Heart right ventricle (tissue), 16 donors: ENCODE measurements at regions not wholly inside any gene's neighbourhood (a gene's known extent, or its start where the extent isn't known, plus 50 kb on each side); places are given as distances from the start of the nearest gene placed in this dataset.

Experiments
- ATAC-seq, 8 donors: fragments of 200-7000 bp; cut with Tn5 transposase; one replicate each; pipeline ENCODE4 v1.9.1; 2020; ENCODE audit warnings: mild to moderate bottlenecking in 8 of 8, moderate library complexity in 8 of 8, moderate number of reproducible peaks in 1 of 8
- DNase-seq, 2 donors: peaks; one replicate each; pipeline ENCODE4 v3.0.0-alpha.2; 2020
- H3K27ac ChIP-seq, 10 donors: fragments of 200-600 bp; sonication (generic) in 2 of 10; one replicate each; pipeline versions ENCODE4 v1.5.0 to v1.8.0; 2020 to 2022; ENCODE audit warnings: mild to moderate bottlenecking in 3 of 10
- H3K27me3 ChIP-seq, 7 donors: fragments of 200-600 bp; one replicate each; pipeline ENCODE4 v1.8.0; 2021 to 2022; ENCODE audit warnings: mild to moderate bottlenecking in 2 of 7
- H3K36me3 ChIP-seq, 9 donors: fragments of 200-600 bp; sonication (generic) in 1 of 9; one replicate each; pipeline versions ENCODE4 v1.5.0 to v1.8.0; 2020 to 2022; ENCODE audit warnings: mild to moderate bottlenecking in 2 of 9
- H3K4me1 ChIP-seq, 9 donors: fragments of 200-600 bp; sonication (generic) in 1 of 9; one replicate each; pipeline versions ENCODE4 v1.5.0 to v1.8.0; 2020 to 2022; ENCODE audit warnings: mild to moderate bottlenecking in 4 of 9
- H3K4me3 ChIP-seq, 10 donors: fragments of 200-600 bp; sonication (generic) in 2 of 10; one replicate each; pipeline versions ENCODE4 v1.5.0 to v1.8.0; 2020 to 2022; ENCODE audit warnings: mild to moderate bottlenecking in 7 of 10, moderate library complexity in 2 of 10
- H3K9me3 ChIP-seq, 11 donors: fragments of 200-600 bp in 10 of 11; sonication (generic) in 2 of 11; one replicate each; pipeline versions ENCODE4 v1.5.0 to v1.8.0; 2013 to 2022; ENCODE audit warnings: mild to moderate bottlenecking in 2 of 11, control low read depth in 1 of 11, moderate library complexity in 1 of 11
- CTCF ChIP-seq, 9 donors: fragments of 200-600 bp; sonication (generic) in 2 of 9; IDR thresholded peaks; one replicate each; pipeline versions ENCODE4 v1.5.0 to v1.8.0; 2021 to 2022; ENCODE audit warnings: antibody characterized with exemption in 9 of 9, mild to moderate bottlenecking in 5 of 9, moderate library complexity in 1 of 9
- whole genome bisulfite sequencing, 2 donors: extraction: QIAGEN DNeasy Blood & Tissue Kit; methylation state at CpG; one replicate each; pipeline ENCODE4 v1.1.7; 2013; ENCODE audit warnings: inconsistent platforms in 1 of 2; 5-methylcytosine and 5-hydroxymethylcytosine counted together
- intact Hi-C, 10 donors: fragments of 100-400 bp; cut with DNase I; formaldehyde crosslinking; loops; one replicate each; pipeline versions ENCODE4 v1.11.1 to v1.14.2; 2022
- donor health status: Arrhythmogenic right ventricular cardiomyopathy.
- donor health status: ischemic (EF 13 %, LVEDD 7.1; RV severe dilation, severe dysfunction).
- donor health status: healthy with polysubstance abuse.
- donor health status: DM: no; HTN: yes; CAD: no.
- donor health status: DM: no; HTN: no; CAD: no.
- donor health status: ischemic (EF 25% LVEDD 6.9; RV normal size, moderate dysfunction).
- donor health status: ischemic (EF 25% LVEDD 5.7; RV mildly dilated, moderate dysfunction).
- donor health status: healthy.
- donor health status: DM: yes; HTN: yes; CAD: no.
- donor health status: Ischemic cardiomyopathy.
- donor health status: ischemic (EF 35%, LVEDD 5.7; RV mildly dilated, moderate dysfunction).
- donor health status: nonischemic (EF 11% LVEDD 7.7; RV severe dilation, severe dysfunction).
- donor health status: DM: yes; HTN: yes; CAD: no.
- donor health status: PGD.
- donor health status: ischemic (EF 29% LVEDD 5.4; RV normal size, mild dysfunction).
- donor health status: nonischemic (EF 23%, LVEDD 6.1; RV moderate dilation, normal function).

- no peak for TF ChIP-seq CTCF (IDR thresholded peaks at IDR 0.05)
- H3K36me3 ChIP-seq = no peaks in the 10 kb centered on the region
- 86 to 93% methylated on average over 1 of the region's 1 CpG for WGBS, 2 donors
- DNase-seq (no peak), ATAC-seq (no peak)
- no peak overlapping the region for H3K4me3 ChIP-seq
- intact Hi-C loops = no loop called here
- no peak overlapping the region for H3K27ac ChIP-seq
- peaks cover 0 to 11% (median 0%) of the 10 kb centered on the region in 7 donors for H3K27me3 ChIP-seq
- H3K4me1 ChIP-seq = no peaks in the 10 kb centered on the region
- no peaks in the 10 kb centered on the region for H3K9me3 ChIP-seq
Measured at GRCh38 chr2:205913668-205914067, 172.3 kb downstream of the INO80D start.

- no peak for ATAC-seq
- 85 to 91% methylated on average over 2 of the region's 2 CpGs for WGBS, 2 donors
- H3K9me3 ChIP-seq = peaks cover 0 to 5% (median 0%) of the 10 kb centered on the region in 11 donors
- H3K4me1 ChIP-seq = no peaks in the 10 kb centered on the region
- intact Hi-C loops = no loop called here
- no peak for TF ChIP-seq CTCF (IDR thresholded peaks at IDR 0.05)
- no peak overlapping the region for H3K4me3 ChIP-seq
- DNase-seq = no peak
- H3K27me3 ChIP-seq = peaks cover 0 to 11% (median 0%) of the 10 kb centered on the region in 7 donors
- no peak overlapping the region for H3K27ac ChIP-seq
- no peaks in the 10 kb centered on the region for H3K36me3 ChIP-seq
Measured at GRCh38 chr2:205911306-205911705, 174.7 kb downstream of the INO80D start.

GRCh38 chr2:205909184-205909572 is 176.8 kb downstream of the INO80D start:
- Histone ChIP-seq H3K4me1 (no peaks in the 10 kb centered on the region), H3K27me3 (peaks cover 0 to 17% (median 0%) of the 10 kb centered on the region in 7 donors), H3K27ac (no peak overlapping the region), H3K4me3 (no peak overlapping the region), H3K36me3 (no peaks in the 10 kb centered on the region), H3K9me3 (peaks cover 0 to 5% (median 0%) of the 10 kb centered on the region in 11 donors)
- DNase-seq (no peak), ATAC-seq (no peak)
- WGBS, 2 donors = 80 to 81% methylated on average over 6 of the region's 6 CpGs
- TF ChIP-seq CTCF (IDR thresholded peaks at IDR 0.05) = no peak
- intact Hi-C loops = loop anchor here in 1 of 10 donors (2.0 kb wide), 1 partner anchor 48 kb away; no protein-coding TSS in a partner anchor

- ATAC-seq (no peak), DNase-seq (no peak)
- no peak for TF ChIP-seq CTCF (IDR thresholded peaks at IDR 0.05)
- H3K4me3 ChIP-seq = no peak overlapping the region
- H3K36me3 ChIP-seq = no peaks in the 10 kb centered on the region
- no peak overlapping the region for H3K27ac ChIP-seq
- peaks cover 0 to 17% (median 0%) of the 10 kb centered on the region in 7 donors for H3K27me3 ChIP-seq
- intact Hi-C loops = loop anchor here in 1 of 10 donors (2.0 kb wide), 1 partner anchor 48 kb away; no protein-coding TSS in a partner anchor
- WGBS, 2 donors = 88 to 89% methylated on average over 16 of the region's 16 CpGs
- no peaks in the 10 kb centered on the region for H3K4me1 ChIP-seq
- peaks cover 0 to 5% (median 0%) of the 10 kb centered on the region in 11 donors for H3K9me3 ChIP-seq
Measured at GRCh38 chr2:205908212-205909183, 177.5 kb downstream of the INO80D start.
